Panc1 (cell line): ENCODE measurements at regions not wholly inside any gene's neighbourhood (a gene's known extent, or its start where the extent isn't known, plus 50 kb on each side); places are given as distances from the start of the nearest gene placed in this dataset.

ENCODE experiments used
- ATAC-seq: fragments of 200-7000 bp; cut with Tn5 transposase; 2 replicates; pipeline ENCODE4 v1.9.1; 2020; ENCODE audit warnings: mild to moderate bottlenecking, moderate library complexity
- BruUV-seq: library from RNA; stranded (reverse); fragments of 400-500 nt; replicated peaks from 2 replicates; lab custom pipeline; 2021; lab: Mats Ljungman, UMichigan
- CTCF ChIA-PET: fragments of 300-600 bp; sonication (Branson Sonifier 250); formaldehyde crosslinking; loops from one replicate; lab custom pipeline; 2022; ENCODE audit warnings: antibody characterized with exemption; lab: Charles Lee
- POLR2A ChIA-PET: fragments of 300-600 bp; sonication (Branson Sonifier 250); formaldehyde crosslinking; loops from one replicate; lab custom pipeline; 2022; ENCODE audit warnings: antibody characterized with exemption; lab: Charles Lee
- DNase-seq: peaks from one replicate; pipeline ENCODE4 v3.0.0-alpha.2; 2010; ENCODE audit warnings: low read depth, low spot score
- H3K27ac ChIP-seq: 2 replicates; pipeline ENCODE4 v1.5.1; 2011; ENCODE audit warnings: mild to moderate bottlenecking, low read length, inconsistent platforms
- H3K27me3 ChIP-seq: fragments of 200-500 bp; sonication (Bioruptor generic); 2 replicates; pipeline ENCODE4 v1.6.0; 2014; ENCODE audit warnings: low read length, inconsistent platforms; ENCODE audit not compliant: control insufficient read depth, insufficient read depth
- H3K36me3 ChIP-seq: fragments of 200-500 bp; sonication (Bioruptor generic); 2 replicates; pipeline ENCODE4 v1.5.1; 2014; ENCODE audit warnings: inconsistent platforms, mild to moderate bottlenecking, low read length, moderate library complexity; ENCODE audit not compliant: control insufficient read depth, insufficient read depth
- H3K4me1 ChIP-seq: 2 replicates; pipeline ENCODE4 v1.5.1; 2011; ENCODE audit warnings: inconsistent platforms, mild to moderate bottlenecking, low read length, moderate library complexity; ENCODE audit not compliant: control insufficient read depth, insufficient read depth
- H3K4me3 ChIP-seq, 2 experiments: 2 replicates each; pipeline ENCODE4 v1.5.1; 2011 to 2012; ENCODE audit warnings: low read depth in 2 of 2, low read length in 2 of 2, mild to moderate bottlenecking in 2 of 2, inconsistent platforms in 1 of 2, moderate library complexity in 1 of 2
- H3K9me3 ChIP-seq: fragments of 200-500 bp; sonication (Bioruptor generic); 2 replicates; pipeline ENCODE4 v1.5.1; 2014; ENCODE audit warnings: low read depth, mild to moderate bottlenecking, inconsistent platforms, low read length, moderate library complexity; ENCODE audit not compliant: control insufficient read depth, insufficient read depth
- CTCF ChIP-seq: fragments of 450-650 bp; IDR thresholded peaks from 2 replicates; pipeline ENCODE4 v1.5.1; 2017; ENCODE audit warnings: mild to moderate bottlenecking
- POLR2AphosphoS5 ChIP-seq: IDR thresholded peaks from 2 replicates; pipeline ENCODE4 v1.6.1; 2012; ENCODE audit warnings: mild to moderate bottlenecking, low read depth, low read length, moderate library complexity
- REST ChIP-seq, 2 experiments: IDR thresholded peaks; 2 replicates each; pipeline ENCODE4 v1.6.1; 2011 to 2012; ENCODE audit warnings: low read depth in 2 of 2, control low read depth in 1 of 2, low read length in 1 of 2, mild to moderate bottlenecking in 1 of 2, moderate library complexity in 1 of 2; ENCODE audit not compliant: insufficient read depth in 1 of 2
- SIN3A ChIP-seq: IDR thresholded peaks from 2 replicates; pipeline ENCODE4 v1.6.1; 2012; ENCODE audit warnings: low read depth, mild to moderate bottlenecking, low read length, moderate library complexity, borderline replicate concordance; ENCODE audit not compliant: insufficient read depth
- TCF7L2 ChIP-seq: IDR thresholded peaks from 2 replicates; pipeline ENCODE4 v1.6.1; 2011; ENCODE audit warnings: mild to moderate bottlenecking, low read depth, low read length, inconsistent platforms
- in situ Hi-C: cut with HindIII; loops from 2 replicates; pipeline ENCODE4 v1.10.0; 2016; ENCODE audit warnings: low sequenced_read_pairs, low pct_unique_long_range_greater_than_20kb
- intact Hi-C: fragments of 100-400 bp; cut with micrococcal nuclease; formaldehyde crosslinking; loops from one replicate; pipeline ENCODE4 v1.10.0; 2022; ENCODE audit not compliant: unreplicated experiment

- no peak overlapping the region for H3K4me3 ChIP-seq
- in situ Hi-C loops (no loop called here), intact Hi-C loops (no loop called here)
- H3K27me3 ChIP-seq = peaks cover 6% of the 10 kb centered on the region
- ChIA-PET POLR2A (interaction anchor here (0.6 to 0.7 kb wide), 2 partner anchors 31 to 183 kb away, joined by 3 to 8 read pairs; no protein-coding TSS in a partner anchor), CTCF (no interaction called here)
- BruUV-seq = no TSS peak
- H3K36me3 ChIP-seq = no peaks in the 10 kb centered on the region
- no peaks in the 10 kb centered on the region for H3K9me3 ChIP-seq
- TF ChIP-seq POLR2AphosphoS5 (no peak), REST (IDR thresholded peaks at IDR 0.05; ENCODE audit: insufficient read depth in 1 of 2, low read depth in 2 of 2, low read length in 1 of 2) (no peak)
- ATAC-seq (no peak), DNase-seq (no peak)
- no peaks in the 10 kb centered on the region for H3K4me1 ChIP-seq
- no peak overlapping the region for H3K27ac ChIP-seq
Measured at GRCh38 chr11:20308601-20309000, 54.9 kb upstream of the HTATIP2 start.

- H3K27ac ChIP-seq = no peak overlapping the region
- no peaks in the 10 kb centered on the region for H3K9me3 ChIP-seq
- no peak overlapping the region for H3K4me3 ChIP-seq
- no peak for TF ChIP-seq POLR2AphosphoS5
- CTCF ChIA-PET = no interaction called here
- BruUV-seq = no TSS peak
- no peaks in the 10 kb centered on the region for H3K36me3 ChIP-seq
- no peaks in the 10 kb centered on the region for H3K4me1 ChIP-seq
- DNase-seq = no peak
- intact Hi-C loops (no loop called here), in situ Hi-C loops (no loop called here)
- H3K27me3 ChIP-seq = peaks cover 6% of the 10 kb centered on the region
- ATAC-seq = no peak
- POLR2A ChIA-PET = no interaction called here
Measured at GRCh38 chr11:20303391-20303965, 60.0 kb upstream of the HTATIP2 start.

GRCh38 chr11:20293992-20294391 lies 69.5 kb upstream of the HTATIP2 start:
- ChIA-PET POLR2A (no interaction called here), CTCF (no interaction called here)
- Histone ChIP-seq H3K27me3 (peaks cover 10% of the 10 kb centered on the region), H3K4me1 (no peaks in the 10 kb centered on the region), H3K4me3 (no peak overlapping the region), H3K9me3 (no peaks in the 10 kb centered on the region), H3K36me3 (no peaks in the 10 kb centered on the region), H3K27ac (no peak overlapping the region)
- intact Hi-C loops (no loop called here), in situ Hi-C loops (no loop called here)
- no TSS peak for BruUV-seq
- ATAC-seq (no peak), DNase-seq (no peak)
- TF ChIP-seq CTCF (no peak), TCF7L2 (no peak), SIN3A (no peak), REST (IDR thresholded peaks at IDR 0.05; ENCODE audit: insufficient read depth in 1 of 2, low read depth in 2 of 2, low read length in 1 of 2) (no peak), POLR2AphosphoS5 (no peak)
